NCI-H510A treated with DMSO at 0.1 percent for 48 hours (cell line): ENCODE measurements at regions not wholly inside any gene's neighbourhood (a gene's known extent, or its start where the extent isn't known, plus 50 kb on each side); places are given as distances from the start of the nearest gene placed in this dataset.

Experiments
- DNase-seq: peaks from one replicate; lab custom pipeline; 2025; lab: John Stamatoyannopoulos, UW

DNA sequence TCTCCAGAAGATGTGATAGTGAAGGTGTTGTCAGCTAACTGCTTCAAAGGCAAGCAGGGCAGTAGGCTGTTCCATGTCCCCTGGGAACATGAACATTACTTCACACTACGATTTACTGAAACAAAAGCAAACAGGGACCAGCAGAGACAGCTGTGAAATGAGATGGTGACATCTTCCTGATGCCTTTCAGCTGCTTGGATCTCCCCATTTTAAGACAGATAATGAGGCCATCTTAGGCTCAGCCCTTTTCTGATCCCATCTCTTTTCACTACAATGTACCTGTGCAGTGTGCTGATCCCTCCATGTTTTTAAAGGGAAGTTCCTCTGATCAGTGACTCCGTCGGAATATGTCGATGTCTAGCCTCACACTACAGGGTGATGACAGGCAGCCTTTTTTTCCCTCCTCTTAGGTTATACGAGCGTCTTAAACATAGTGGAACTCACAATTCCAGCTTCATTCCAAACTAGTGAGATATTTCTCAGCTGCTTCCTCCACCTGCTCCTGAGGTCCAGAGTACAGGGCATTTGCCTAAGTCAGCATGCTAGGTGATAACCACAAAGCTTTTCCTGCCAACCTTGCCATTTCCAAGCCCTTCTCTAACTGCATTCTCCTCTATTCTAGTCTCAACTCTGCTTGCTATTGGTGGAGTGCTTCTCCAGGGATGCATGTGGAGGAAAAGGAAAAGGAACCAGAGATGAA is 87.6 kb upstream of the EGLN3 start:
- no peak for DNase-seq

DNA sequence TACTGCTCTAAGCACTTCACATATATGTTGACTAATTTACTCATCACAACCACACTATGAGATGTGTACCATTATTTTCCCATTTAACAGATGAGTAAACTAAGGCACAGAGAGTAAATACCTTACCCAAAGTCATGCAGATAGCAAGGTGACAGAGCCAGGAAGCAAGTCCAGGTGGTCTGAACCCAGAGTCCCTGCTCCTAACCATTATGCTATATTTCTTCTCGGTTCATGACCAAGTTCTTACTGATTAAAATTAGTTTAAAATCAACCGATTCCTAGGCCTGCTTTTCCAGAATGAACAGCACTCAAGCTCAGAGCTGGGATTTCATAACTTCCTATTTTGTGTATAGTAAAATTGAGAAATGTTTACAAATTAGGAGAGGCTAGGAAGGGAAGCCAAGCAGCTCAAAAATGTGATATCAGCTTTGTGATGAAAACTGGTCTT is 85.5 kb upstream of the EGLN3 start:
- DNase-seq: no peak

DNA sequence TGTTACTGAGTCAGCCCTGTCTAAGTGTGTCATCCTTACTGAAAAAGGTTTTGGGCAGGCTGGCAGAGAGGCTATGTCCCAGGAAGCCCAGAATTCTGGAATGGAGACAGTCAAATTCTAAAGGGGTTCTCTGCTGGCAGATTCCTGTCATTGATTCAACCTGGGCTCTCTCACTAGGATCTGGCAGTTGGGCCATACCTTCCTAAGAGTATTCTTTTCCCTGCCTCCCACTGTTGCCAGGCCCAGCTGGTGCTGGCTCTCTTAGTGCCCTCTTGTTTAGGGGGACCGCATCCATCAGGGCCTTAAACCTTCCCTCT is 85.0 kb upstream of the EGLN3 start:
- DNase-seq: no peak

DNA sequence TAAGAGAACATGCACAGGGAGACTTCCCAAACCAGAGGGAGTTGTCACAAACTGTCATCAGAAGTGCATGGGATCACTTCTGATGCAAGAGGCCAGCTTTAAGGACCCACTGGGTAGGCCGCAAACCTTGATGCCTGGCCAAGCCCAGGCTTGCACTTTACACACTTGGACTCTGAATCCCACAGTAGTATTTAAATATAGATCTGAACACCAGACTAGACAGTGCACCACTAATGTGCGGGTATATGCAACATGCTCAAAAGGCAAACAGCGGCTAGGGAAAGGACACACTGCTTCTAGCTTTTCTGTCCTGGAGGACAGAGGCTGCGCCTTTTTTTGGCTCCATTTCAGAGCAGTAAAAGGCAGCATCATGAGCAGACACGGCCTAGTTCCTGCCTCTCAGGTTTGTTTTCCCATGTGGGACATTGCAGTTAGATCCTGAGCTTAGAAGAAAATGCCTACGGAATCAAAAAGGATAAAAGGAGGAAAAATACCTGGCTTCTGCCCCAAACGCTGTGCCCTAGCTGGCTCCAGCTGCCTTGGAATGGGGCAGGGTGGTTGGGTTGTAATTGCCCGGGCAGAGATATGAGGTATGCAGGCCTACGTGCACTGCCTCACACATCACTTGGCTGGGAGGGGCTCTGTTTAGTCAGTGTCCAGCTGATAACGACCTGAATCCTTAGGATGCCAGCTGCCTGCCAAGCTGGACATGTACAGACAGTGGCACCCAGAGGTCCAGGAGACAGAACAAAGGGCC is 84.5 kb upstream of the EGLN3 start:
- DNase-seq: no peak

DNA sequence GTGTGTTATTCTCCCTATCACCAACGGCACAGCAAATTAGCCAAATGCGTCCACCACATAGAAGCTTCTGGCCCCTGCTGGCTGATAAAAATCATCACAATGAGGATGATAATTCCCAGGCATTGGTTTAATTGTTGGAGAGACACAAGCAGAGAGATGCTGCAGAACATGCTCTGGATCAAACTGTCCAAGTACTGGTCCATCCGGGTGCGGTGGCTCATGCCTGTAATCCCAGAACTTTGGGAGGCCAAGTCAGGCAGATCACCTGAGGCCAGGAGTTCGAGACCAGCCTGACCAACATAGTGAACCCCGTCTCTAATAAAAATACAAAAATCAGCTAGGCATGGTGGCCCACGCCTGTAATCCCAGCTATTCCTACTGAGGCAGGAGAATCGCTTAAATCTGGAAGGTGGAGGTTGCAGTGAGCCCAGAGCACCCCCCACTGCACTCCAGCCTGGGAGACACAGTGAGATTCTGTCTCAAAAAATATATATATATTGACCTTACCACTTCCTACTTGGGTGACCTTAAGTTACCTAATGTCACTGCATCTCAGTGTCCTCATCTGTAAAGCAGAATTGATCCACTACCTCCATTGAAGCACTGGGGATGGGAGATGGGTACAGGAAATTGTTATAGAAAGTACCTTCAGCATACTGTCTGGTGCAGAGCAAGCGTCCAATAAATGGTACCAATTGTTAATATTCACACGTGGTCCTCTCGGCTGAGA is 83.7 kb upstream of the EGLN3 start:
- no peak for DNase-seq

DNA sequence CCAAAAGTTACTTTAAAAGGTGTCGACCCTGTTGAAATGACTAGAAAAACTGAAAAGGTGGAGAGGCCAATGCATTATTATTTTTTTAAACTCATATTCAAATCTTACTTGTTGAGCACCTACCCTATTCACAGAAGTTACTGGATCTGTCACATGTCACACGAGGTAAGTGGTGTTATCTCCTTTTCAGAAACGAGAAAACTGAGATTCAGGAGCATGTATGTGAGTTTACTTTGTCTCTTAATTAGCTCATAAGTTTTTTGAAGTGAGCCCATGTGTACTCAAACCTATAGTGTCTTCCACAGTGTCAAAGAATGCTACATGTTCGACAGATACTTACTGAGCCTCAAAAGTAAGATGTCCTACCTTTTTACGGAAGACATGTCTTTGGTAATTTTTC is 81.8 kb upstream of the EGLN3 start:
- no peak for DNase-seq

DNA sequence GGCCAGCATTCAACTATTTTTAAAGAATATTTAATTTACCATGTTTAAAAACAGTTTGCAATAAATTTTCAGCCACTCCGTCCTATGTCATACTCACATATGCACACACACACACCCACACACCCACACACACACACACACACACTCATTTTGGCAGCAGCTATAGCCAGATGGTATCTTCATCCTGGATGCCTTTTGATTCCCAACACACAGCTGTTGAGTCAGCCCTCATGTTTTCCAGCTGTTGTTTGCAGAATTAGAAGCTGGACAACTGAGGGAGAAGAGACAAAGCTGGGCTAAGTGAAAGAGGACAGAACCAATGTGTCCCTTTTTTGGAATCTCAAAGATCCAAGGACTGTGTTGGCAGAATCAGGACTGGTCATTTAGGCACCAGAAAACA is 80.0 kb upstream of the EGLN3 start:
- no peak for DNase-seq

DNA sequence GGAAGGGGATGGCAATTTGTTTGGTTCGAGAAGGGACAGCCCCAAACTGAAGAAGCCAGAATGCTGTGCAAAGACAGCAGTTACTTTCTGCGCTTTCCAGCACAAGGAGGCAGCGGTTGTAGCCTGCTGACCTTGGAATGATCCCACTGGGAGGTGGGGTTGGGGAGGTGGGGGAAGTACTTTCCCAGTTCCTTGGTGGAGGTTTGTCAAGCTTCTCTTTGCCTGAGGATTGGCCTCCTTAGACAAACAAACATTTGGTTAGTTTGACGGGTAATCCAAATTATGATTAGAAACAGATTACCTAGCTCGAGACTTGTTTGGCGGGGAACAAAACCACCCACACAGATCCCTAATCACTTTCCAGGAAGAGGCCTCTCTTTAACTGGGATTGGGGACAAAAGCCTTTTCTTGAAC is 79.1 kb upstream of the EGLN3 start:
- DNase-seq: no peak

DNA sequence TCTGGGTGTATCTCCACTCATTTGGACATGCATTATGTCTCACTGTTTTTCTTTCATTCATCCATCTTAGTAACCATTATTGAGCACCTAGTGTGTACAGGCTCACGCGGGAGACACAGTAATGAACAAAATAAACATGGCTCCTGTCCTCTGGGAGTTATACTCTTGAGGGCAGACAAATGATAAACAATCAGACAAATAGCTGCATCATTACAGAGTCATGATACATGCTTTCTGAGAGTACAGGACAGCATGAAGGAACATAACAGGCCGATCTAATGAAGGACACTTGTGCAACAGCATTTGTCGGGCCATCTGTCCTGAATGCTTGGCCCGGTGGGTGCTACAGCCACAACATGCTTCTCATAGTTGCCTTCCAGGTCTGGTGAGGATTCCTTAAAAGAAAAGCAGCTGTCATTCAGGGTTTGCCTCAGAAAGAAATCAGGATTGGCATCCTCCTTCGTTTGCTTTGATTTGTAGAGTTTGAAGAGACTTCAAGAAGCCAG is 77.2 kb upstream of the EGLN3 start:
- DNase-seq: no peak

DNA sequence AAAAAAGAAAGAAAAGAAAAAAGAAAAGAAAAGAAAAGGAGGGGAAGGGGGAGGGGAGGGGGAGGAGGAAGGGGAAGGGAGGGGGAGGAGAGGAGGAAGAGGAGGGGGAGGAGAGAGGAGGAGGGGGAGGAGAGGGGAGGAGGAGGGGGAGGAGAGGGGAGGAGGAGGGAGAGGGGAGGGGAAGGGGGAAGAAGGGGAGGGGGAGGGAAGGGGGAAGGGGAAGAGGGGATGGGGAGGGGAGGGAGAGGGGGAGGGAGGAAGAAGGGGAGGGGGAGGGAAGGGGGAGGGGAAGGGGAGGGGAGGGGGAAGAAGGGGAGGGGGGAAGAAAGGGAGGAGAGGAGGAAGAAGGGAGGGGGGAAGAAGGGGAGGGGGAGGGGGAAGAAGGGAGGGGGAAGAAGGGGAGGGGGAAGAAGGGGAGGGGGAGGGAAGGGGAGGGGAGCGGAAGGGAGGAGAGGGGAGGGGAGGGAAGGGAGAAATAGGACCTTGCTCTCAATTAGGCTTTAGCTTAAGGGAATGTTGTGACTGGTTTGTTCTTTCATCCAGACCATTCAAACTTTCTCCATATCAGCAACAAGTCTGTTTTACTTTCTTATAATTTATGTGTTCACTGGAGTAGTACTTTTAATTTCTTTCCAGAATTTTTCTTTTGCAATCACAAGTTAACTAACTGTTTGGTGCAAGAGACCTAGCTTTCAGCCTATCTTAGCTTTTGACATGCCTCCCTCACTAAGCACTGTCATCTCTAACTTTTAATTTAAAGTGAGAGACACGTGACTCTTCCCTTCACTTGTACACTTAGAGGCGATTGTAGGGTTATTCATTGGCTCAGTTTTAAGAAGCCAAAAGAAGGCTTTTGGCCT is 76.5 kb upstream of the EGLN3 start:
- DNase-seq: no peak

DNA sequence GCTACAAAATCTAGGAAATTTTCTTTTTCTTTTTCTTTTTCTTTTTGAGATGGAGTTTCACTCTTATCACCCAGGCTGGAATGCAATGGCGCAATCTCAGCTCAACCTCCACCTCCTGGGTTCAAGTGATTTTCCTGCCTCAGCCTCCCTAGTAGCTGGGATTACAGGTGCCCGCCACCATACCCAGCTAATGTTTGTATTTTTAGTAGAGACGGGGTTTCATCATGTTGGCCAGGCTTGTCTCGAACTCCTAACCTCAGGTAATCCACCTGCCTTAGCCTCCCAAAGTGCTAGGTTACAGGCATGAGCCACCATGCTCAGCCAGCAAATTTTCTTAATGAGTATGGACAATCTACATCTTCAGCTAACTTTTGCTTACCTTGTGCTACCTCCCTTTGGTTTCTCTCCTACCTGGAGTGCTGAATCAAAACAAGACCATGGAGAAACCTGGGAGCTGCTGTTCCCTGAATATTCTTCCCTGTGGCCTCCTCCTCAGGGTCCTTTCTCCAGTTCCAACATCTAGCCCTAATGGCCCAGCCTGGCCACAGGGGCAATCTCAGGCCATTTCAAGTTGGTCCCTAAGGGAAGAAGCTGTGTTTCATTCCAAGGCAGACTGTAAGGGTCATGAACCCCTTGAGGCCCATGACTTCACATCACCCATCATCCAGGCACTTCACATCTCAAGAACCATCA is 74.6 kb upstream of the EGLN3 start:
- no peak for DNase-seq

DNA sequence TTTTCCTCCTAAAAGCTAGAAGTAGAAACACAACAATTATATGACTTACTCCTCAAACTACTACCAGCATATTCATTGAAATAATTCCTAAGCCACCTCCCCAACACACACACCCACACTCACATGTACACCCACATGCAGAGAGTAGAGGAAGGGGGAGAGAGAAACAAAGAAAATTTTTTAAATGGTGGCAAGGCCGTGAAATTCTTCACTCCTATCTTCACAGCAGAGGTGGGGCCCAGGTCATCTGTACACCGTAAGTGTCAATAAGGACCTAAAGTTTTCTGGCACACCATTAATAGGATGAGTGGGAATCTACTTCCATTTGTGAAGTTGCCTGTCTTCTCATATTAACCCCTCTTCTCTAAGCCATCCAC is 73.9 kb upstream of the EGLN3 start:
- DNase-seq: no peak

DNA sequence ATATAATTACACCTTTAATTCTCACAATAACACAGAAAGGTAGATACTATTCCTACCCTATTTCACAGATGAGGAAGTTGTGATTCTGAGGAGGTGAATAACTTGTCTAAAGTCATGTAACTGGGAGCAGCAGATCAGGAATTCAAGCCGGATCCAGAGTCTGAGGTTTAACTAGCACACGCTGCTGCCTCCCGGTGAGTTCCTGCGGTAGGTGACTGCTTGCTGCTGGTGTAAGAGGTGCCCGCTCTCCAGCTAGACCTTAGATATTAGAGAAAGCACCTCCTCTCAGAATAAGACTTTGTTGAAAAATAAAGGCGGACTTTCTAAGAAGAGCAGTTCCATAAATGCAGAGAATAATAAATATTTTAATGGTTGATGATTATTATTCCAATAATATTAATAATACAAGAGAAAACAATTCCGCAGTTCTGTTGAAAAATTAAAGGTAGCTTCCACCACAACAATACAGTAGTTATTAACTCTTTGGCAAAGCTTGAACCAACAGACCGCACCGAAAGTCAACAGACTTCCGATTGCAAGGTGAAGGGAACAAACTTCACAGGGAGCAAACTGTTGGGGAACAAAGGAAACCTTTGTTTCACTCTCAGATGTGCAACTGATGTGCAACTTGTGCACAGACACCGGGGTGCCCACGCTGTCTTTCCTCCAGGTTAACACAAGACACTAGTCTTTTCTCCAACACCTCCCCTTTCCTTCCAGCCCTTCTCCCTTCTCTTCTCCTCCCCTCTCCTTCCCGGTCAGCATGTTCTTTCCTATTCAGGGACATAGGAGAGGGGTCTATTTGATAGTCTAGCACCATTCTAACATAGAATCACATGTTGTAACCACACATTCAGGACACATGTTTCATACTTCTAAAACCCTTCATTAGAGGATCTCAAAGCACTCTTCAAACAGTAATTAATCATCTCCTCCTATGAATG is 73.2 kb upstream of the EGLN3 start:
- no peak for DNase-seq

DNA sequence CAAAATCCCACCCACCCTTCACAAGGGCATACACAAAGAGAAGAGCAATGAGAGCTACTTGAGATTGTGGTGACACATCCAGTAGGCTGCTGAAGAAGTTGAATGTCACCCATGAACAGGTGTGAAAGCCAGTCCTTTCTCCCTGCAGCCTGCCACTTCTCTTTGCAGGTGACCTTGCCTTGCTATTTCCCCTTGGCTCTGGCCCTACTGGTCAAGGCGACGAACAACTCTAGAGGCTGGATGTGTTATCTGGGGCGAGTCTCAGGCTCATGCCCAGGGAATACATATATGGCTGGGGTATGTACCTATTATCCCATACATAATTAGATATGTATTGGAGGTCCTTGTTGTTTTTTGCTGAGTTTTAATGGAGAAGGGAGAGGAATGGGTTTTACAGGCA is 70.2 kb upstream of the EGLN3 start:
- peak; percentile 61 for DNase-seq

DNA sequence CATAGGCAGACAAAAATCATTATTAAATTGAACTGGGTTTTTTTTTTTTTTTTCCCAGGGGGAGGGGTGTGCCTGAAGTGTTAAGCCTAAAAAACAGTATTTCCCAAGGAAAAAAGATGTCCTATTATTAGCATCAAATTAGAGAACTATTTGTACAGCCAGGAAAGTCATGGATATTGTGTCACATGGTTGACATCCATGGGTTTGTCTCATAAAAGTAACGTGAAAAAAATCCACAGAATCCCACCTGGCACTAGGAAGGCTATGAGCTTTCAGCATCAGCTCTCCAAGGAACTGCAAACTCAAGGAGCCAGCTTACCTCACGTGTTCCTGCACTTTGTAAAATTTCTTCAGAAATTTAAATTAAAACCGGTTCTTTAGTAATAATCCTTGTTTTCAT is 69.1 kb upstream of the EGLN3 start:
- no peak for DNase-seq

DNA sequence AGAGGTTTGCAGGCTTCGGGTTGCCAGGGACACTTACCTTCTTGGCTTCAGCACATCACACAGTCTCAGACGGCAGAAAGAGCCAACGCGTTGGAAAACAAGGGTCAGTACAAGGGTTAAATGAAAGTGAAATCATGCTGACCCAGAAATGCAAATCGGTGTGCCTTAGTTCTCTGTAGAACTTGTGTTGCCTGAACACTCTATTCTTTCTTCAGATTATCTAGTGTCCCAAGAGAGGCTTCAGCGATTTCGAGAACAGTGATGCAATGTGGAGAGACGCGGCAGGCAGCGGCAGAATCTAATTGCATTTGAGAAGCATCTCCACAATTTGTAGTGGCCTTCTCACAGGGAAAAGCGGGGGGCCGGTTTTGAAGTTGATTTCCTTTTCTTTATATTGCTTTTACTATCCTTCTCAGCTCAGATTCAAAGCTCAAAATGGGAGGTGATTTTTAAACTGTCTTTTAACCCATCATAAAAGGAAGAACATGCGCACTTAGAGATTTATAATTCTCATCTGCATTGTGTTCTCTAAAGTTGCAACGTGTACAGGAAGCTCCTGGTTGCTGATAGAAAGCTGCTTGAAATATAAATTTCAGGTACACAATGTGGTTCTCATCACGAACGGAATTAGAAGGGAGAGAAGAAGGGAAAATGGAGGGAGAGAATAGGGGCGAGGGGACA is 67.8 kb upstream of the EGLN3 start:
- DNase-seq: no peak

DNA sequence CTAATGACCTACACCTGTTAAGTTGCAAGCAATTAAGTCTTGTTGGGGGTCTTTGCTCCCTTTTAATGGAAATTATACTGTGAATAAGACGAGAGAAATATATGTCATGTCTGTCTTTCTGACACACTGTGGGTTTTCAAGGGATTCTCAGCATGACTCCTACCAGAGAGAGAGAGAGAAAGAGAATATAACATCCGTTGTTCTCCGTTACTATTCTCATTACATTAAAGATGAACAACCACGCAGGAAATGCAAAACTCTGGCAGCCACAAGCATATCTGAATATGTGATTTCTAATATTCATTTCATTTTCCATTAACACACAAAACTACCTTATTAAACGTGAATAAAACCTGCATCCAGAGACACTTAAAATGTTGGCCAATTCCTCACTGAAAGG is 67.3 kb upstream of the EGLN3 start:
- DNase-seq: no peak

DNA sequence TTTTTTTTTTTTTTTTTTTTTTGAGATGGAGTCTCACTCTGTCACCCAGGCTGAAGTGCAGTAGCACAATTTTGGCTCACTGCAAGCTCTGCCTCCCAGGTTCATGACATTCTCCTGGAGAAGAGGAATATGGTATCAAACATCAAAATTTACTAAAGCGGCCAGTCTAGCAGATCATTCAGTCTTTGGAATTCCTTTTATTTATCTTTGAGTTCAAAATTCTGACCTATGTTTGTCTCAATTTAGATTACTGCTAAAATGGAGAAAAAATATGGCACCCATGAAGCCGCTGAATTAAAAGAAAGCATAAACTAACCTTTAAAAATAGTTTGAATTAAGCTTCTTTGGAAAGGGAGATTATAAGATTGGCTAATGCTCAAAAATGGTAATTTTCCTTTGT is 64.5 kb upstream of the EGLN3 start:
- DNase-seq: no peak

DNA sequence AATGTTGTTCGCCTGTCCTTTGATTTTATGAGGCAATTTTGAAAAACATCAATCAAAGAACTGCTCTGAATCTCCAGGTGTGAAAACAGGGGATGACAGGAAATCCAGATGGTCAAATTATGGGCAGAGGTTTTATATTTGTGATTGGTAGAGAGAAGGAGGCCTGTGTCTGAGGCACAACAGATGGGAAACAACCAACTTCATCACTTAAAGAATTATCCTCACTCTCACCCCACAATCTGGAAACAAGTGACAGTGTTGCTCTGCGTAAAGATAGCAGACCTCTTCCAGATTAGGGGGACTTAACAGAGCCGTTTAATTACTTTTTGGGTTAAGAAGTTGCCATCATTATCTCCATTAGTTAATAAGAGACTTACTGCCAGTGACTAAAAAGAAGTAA is 64.1 kb upstream of the EGLN3 start:
- DNase-seq: no peak

DNA sequence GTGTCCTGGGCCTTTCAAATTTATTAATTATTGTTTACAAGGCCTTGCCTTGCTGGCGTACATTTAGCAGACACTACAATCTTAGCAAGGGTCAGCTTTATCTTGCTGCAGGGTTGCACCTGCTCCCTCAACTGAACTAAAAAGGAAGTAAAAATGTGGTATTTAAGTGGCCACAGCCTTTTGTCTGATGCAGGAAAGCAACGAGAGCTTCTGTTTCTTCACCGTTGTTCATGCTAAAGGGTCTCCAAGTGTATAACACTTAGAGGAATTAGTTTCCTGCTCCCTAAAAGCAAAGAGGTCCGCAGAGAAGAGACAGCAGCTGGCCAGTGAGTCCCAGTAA is 62.8 kb upstream of the EGLN3 start:
- DNase-seq: no peak
